AML-193 (cell line): ENCODE measurements at regions not wholly inside any gene's neighbourhood (a gene's known extent, or its start where the extent isn't known, plus 50 kb on each side); places are given as distances from the start of the nearest gene placed in this dataset.
"Not testable (repeated sequence)": the region's sequence is repeated elsewhere in the genome, so short reads cannot be mapped to it uniquely, and the experiment has no call there.

Experiments
- DNase-seq, 2 experiments: peaks; one replicate each; lab custom pipeline; 2025; lab: John Stamatoyannopoulos, UW

DNA sequence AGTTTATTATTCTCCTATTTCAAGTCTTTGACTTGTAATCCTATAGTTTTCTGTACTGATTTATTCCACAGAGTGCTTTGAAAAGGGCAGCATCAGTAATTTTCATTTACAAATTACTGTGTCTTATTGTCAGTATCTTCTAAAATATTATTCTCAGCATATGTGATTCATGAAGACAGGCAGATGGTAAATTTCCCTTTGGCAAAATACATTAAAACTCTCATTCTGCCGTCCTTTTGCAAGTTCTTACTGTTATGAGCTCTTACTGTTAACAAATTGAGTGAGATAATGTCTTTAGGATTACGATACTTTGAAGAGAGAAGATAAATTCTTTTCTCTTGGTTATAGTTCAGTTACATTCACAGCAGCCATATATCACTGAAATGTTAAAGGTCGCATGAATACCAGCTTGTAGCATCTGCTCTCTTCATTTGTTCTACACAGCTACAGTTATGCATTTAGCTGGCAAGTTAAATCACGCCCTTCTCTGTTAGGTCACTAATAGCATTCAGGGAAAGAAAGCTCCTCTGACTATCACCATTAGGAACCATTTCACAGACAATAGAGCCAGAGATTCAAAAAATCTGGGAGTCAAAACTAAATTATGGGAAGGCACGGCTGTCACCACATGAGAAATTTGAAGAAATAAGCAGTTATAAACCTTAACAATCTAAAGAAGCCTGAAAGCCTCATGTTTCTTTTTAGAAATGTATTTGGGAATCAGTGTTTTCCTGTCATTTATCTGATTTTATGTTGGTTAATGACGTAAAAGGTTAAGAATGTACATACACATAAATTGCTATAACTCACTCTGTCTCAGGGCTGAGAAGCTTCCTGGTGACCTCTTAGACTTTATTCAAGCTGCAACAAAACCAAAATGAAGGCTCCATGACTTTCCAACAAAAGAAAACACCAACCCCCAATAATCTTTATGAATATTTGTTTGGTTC, 109.6 kb upstream of the SP4 start:
- DNase-seq: no peak

DNA sequence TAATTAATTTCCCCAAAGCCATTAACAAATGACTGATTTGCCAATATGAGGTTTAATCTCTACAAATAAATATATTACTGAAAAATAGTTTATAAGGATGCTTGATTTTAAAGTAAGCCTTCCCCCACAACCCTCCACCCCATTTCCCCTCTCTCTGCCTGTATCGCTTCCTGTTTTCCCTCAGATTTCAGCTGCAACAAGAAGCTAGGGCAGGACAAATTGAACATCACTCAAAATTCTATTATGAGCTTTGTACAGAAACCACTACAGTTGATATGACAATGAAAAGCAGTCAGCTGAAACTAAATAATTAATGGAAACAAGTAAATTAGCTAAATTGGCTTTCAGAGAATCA, 109.0 kb upstream of the SP4 start:
- no peak for DNase-seq

- DNase-seq: no peak
Measured at GRCh38 chr7:21326241-21326640, 101.6 kb upstream of the SP4 start.

DNA sequence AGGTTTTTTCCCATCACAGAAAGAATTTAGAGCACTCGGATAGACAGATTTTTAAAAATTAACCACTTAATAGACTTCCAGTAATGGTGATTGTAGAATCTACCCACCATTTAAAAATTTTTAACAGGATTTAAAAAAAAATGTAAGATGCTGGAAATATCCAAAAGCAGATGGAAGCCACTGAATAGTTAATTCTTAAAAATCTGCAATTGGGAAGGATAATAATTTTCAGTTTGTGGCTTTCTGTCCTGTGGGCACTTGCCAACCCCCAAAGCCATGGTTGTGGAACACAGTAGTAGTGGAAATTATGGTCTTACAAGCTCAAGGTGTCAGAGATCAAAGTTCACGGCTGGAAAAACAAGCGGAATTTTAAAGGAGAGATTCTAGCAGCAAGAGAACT, 101.0 kb upstream of the SP4 start:
- no peak for DNase-seq

- no peak for DNase-seq
Measured at GRCh38 chr7:21327422-21328409, 100.2 kb upstream of the SP4 start.

DNA sequence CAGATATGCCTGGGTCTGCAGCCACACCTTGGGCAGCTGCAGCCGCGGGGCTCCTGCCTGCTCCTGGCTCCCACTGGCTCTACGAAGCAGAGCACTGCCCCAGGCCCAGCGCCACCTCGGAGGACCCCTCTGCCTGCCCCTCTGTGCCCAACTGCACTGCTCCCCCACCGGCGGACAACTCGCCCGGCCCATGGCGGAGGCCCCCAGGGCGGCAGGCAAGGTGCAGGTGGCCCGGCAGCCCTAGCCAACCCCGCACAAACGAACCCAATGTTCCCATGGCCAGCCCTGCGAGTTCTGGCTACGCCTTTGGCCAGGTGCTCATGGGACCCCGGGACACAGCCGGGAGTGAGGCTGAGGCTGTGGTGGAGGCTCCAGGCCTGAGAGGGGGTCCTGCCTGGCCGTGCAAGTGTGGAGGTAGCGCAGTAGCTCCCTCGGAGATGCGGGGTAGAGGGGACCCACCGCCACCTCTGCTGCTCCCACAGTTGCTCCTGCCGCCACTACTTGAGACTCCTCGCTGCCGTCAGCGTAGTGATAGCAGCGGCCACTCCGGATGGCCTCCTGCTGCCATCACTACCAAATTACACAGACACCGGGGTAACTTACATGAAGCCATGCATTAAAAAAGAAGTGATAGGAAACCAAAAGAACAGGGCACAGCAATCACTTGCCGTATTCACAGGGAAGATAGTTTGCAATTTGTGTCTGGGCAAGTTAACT, 97.3 kb upstream of the SP4 start:
- no peak for DNase-seq

DNA sequence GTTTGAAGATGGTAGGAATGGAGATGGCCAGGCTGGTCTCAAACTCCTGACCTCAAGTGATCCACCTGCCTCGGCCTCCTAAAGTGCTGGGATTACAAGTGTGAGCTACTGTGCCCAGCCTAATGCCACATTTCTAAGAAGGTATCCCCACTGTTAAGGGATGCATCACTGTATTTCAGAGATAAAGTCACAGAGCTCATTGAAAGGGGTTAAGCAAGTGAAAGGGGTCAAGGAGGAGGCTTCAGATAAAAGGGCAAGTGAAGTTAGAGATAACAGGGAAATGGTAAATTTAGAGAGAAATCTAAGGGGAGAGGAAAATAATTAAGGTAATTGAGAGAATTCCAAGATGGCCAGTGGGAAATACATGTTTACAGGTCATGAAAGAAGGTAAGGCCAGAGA, 93.0 kb upstream of the SP4 start:
- DNase-seq: no peak

- DNase-seq: no peak
Measured at GRCh38 chr7:21336743-21337142, 91.1 kb upstream of the SP4 start.

DNA sequence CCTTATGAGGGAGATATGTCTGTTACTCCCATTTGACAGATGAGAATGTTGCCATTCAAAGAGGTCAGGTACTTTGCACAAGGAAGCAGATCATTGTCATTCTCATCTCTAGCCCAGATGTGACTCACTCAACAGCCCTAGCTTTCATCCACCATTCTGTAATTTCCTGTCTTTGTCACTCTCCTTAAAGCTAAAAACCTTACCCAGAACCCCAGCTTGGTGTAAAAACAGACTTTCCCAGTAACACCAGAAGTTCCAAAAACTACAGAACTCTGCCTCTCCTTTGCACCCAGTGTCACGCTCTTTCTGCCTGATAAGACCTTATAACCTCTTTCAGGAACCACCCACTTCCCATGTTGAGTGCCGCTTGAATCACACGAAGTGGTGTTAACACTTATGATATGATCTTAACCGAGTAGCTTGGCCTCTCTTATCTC, 89.1 kb upstream of the SP4 start:
- DNase-seq: no peak

DNA sequence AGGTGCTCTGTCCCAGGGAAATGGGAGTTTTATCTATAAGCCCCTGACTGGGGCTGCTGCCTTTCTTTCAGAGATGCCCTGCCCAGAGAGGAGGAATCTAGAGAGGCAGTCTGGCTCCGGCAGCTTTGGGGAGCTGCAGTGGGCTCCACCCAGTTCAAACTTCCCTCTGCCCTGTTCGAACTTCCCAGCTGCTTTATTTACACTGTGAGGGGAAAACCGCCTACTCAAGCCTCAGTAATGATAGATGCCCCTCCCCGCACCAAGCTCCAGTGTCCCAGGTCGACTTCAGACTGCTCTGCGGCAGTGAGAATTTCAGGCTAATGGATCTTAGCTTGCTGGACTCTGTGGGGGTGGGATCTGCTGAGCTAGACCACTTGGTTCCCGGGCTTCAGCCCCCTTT, 83.0 kb upstream of the SP4 start:
- not testable (repeated sequence) for DNase-seq

- no peak for DNase-seq
Measured at GRCh38 chr7:21345361-21345760, 82.5 kb upstream of the SP4 start.

DNA sequence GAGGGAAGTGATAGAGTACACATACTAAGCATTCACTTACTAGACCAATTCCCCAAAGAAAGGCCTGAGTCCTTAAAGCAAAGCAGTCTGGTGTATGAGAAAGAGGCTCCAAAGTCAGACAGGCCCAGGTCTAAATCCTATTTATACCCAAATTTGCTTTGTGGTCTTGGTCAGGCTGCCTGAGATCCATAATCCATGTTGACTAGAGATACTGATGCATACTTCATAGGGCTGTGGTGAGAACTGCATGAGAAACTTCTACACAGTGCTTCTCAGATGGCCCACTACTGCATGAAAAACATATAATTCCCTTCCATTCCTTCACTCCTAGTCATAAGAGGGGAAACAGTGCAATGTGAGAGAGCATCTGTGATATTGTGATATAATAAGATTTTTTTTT, 81.6 kb upstream of the SP4 start:
- no peak for DNase-seq

DNA sequence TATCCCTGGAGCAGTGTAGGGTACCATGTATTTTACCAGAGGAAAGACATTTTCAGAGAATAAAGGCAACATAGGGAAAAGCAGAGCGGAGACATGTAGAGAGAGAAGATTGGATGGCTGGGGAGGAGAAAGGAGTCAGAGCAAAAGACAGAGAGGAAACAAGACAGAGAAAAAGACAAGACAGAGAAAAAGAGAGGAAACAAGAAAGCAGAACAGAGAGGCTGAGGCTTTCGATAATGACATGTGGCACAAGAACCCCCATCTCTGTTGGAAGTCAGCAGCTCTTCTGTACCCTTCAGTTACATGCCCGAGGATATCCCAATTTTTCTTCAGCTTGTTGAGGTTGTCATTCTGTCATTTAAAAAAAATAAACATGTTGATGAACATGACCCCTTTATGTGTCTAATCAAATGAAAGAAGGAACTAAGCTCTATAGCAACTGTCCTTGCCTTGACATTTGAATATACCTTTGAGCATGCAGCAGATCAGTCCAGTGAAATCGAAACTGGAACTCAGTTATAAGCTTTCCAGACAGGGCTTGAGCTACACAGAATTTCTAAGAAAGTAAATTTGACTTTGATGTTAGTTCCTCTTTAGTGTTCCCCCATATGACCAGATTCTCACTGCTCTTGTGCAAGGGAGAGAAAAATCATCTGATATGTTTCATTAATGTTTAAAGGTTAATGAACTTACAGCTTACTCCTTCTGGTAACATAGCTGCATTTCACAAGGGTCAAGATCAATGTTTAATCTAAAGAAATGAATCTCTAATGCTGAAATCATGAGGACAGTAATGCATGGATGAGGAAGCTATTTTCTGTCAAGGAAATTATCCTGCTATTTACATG, 75.1 kb upstream of the SP4 start:
- peak; percentile 67 to 85 for DNase-seq

DNA sequence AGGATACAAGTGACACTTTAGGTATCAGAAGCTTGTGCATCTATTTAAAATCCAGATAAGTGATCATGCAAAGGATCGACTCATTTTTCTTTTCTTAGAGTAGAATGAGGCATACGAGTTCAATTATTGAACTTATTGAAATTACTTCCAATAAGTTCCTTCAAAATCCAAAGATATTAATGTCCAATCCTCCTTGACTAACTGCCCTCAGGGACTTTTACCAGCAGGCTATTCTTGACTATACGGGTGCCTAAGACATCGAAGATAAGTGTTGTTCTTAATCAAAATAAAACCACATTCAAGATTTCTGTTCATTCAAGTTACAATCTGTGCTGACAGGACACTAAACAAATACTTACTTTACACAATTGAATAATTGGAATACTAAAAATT, 74.5 kb upstream of the SP4 start:
- DNase-seq: no peak

DNA sequence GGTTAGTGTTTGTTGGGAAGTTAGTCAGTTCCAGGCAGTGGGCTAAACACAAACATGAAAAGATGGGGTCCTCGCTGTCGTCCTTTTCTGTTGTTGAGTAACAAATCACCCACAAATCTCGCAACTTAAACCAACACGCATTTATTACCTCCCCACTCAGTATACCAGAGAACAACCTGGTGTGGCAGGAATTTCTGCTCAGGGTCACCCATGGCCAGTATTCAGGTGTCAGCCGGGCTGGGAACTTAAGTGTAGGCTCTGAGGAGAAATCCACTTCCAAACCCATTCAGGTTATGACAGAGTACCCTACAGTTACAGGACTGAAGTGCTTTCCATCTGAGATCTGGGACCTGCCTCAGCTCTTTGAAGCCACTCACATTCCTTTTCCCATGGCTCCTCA, 73.6 kb upstream of the SP4 start:
- no peak for DNase-seq

- peak; percentile 76 to 77 for DNase-seq
Measured at GRCh38 chr7:21355406-21355874, 72.4 kb upstream of the SP4 start.

DNA sequence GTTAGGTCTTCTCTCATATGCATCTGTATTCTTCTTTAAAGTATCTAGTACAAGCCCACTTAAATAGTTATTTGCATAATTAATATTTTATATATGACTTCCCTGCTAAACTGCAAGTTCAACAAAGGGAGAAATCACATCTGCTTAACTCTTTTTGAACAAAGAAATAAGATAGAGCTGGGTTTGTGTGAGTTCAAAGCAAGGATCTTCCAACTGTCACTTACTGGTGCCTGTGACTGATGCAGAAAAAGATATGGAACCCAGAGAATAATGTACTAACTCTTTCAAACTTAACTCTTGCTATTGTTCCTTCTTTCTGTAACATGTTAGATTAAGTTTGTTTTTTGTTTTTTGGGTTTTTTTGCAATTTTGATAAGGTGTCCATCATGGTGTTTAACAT, 71.3 kb upstream of the SP4 start:
- DNase-seq: no peak

GRCh38 chr7:21357151-21358097, 70.5 kb upstream of the SP4 start:
- DNase-seq: peak; percentile 11 to 40

- DNase-seq: no peak
Measured at GRCh38 chr7:21358648-21359047, 69.2 kb upstream of the SP4 start.

DNA sequence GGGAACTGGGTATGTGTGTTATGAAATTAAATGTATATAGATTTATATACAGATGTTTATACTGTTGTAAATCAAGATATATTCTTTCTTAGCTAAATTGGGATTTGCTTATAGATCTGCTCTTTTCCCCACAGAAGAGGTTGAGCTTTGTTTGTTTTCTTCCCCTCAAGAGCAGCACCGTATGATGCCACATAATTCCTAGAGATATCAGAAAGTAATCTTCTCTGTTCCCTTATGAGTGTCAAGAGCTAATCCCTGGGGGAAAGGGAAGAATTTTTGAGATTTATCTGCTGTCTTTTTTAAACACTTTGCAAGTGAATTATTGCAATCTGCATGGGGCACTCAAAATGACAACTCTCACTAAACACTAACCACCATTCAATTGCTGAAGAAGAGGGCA, 68.7 kb upstream of the SP4 start:
- no peak for DNase-seq
